ENCODE measurements at regions not wholly inside any gene's neighbourhood (a gene's known extent, or its start where the extent isn't known, plus 50 kb on each side); places are given as distances from the start of the nearest gene placed in this dataset.

GRCh38 chr20:22465622-22466446 lies 118.5 kb downstream of the FOXA2 start:
- DNase-seq = no peak

- no peak for DNase-seq
These were observed 119.9 kb downstream of the FOXA2 start for GRCh38 chr20:22464312-22465003.

- no peak for DNase-seq
These were observed 121.1 kb downstream of the FOXA2 start for GRCh38 chr20:22462975-22463914.

- no peak for DNase-seq
These were observed 123.6 kb downstream of the FOXA2 start for GRCh38 chr20:22460803-22461202.

GRCh38 chr20:22460231-22460630 lies 124.1 kb downstream of the FOXA2 start:
- no peak for DNase-seq

GRCh38 chr20:22459754-22460153 lies 124.6 kb downstream of the FOXA2 start:
- DNase-seq = no peak

- DNase-seq = no peak
These were observed 128.3 kb downstream of the FOXA2 start for GRCh38 chr20:22456109-22456508.

- no peak for DNase-seq
These were observed 129.1 kb downstream of the FOXA2 start for GRCh38 chr20:22455259-22455658.

GRCh38 chr20:22453244-22454080 lies 130.9 kb downstream of the FOXA2 start:
- DNase-seq = peak in 1 of 2 experiments; percentile 2

GRCh38 chr20:22452442-22453011 lies 131.8 kb downstream of the FOXA2 start:
- DNase-seq = no peak

- no peak for DNase-seq
These were observed 133.8 kb downstream of the FOXA2 start for GRCh38 chr20:22450537-22450936.

- no peak for DNase-seq
These were observed 135.0 kb downstream of the FOXA2 start for GRCh38 chr20:22449188-22449973.

GRCh38 chr20:22447447-22447778 lies 137.0 kb downstream of the FOXA2 start:
- DNase-seq = no peak

- DNase-seq = no peak
These were observed 137.5 kb downstream of the FOXA2 start for GRCh38 chr20:22446613-22447446.

GRCh38 chr20:22442318-22442717 lies 142.1 kb downstream of the FOXA2 start:
- no peak for DNase-seq

GRCh38 chr20:22438926-22439325 lies 145.4 kb downstream of the FOXA2 start:
- DNase-seq = no peak

GRCh38 chr20:22438346-22438745 lies 146.0 kb downstream of the FOXA2 start:
- DNase-seq = no peak

GRCh38 chr20:22437354-22437753 lies 147.0 kb downstream of the FOXA2 start:
- no peak for DNase-seq

GRCh38 chr20:22431419-22431818 lies 153.0 kb downstream of the FOXA2 start:
- DNase-seq = no peak

GRCh38 chr20:22430746-22431168 lies 153.6 kb downstream of the FOXA2 start:
- no peak for DNase-seq
